Activated CD4-positive, alpha-beta memory T cell treated with anti-CD3 and anti-CD28 coated beads for 36 hours (primary cell): ENCODE measurements at regions not wholly inside any gene's neighbourhood (a gene's known extent, or its start where the extent isn't known, plus 50 kb on each side); places are given as distances from the start of the nearest gene placed in this dataset.

Experiments used
- CTCF ChIA-PET: fragments of 350-600 bp; sonication (Branson Sonifier 250); formaldehyde crosslinking; loops from one replicate; lab custom pipeline; 2021; ENCODE audit warnings: antibody characterized with exemption, inconsistent platforms; lab: Charles Lee
- POLR2A ChIA-PET: fragments of 350-600 bp; sonication (Branson Sonifier 250); formaldehyde crosslinking; loops from one replicate; lab custom pipeline; 2021; ENCODE audit warnings: antibody characterized with exemption; lab: Charles Lee
- DNase-seq: peaks from one replicate; pipeline ENCODE4 v3.0.0-alpha.2; 2020
- H3K27ac Mint-ChIP-seq: one replicate; pipeline ENCODE4 v1.8.0; 2021; ENCODE audit warnings: mixed read lengths
- H3K27me3 Mint-ChIP-seq: one replicate; pipeline ENCODE4 v1.8.0; 2021; ENCODE audit warnings: mixed read lengths
- H3K36me3 Mint-ChIP-seq: one replicate; pipeline ENCODE4 v1.8.0; 2021; ENCODE audit warnings: mixed read lengths
- H3K4me1 Mint-ChIP-seq: one replicate; pipeline ENCODE4 v1.8.0; 2021; ENCODE audit warnings: low read depth, mixed read lengths
- H3K4me3 Mint-ChIP-seq: one replicate; pipeline ENCODE4 v1.8.0; 2021; ENCODE audit warnings: mild to moderate bottlenecking, mixed read lengths
- H3K9me3 Mint-ChIP-seq: one replicate; pipeline ENCODE4 v1.8.0; 2021; ENCODE audit warnings: mixed read lengths
- intact Hi-C: fragments of 100-400 bp; cut with micrococcal nuclease; formaldehyde crosslinking; loops from one replicate; pipeline ENCODE4 v1.15.1; 2023

GRCh38 chrX:20477836-20478524 is 211.3 kb upstream of the RPS6KA3 start:
- ChIA-PET POLR2A (no interaction called here), CTCF (no interaction called here)
- Mint-ChIP-seq H3K4me1 (no peaks in the 10 kb centered on the region), H3K9me3 (no peaks in the 10 kb centered on the region), H3K36me3 (no peaks in the 10 kb centered on the region), H3K27ac (no peak overlapping the region), H3K27me3 (no peaks in the 10 kb centered on the region), H3K4me3 (no peak overlapping the region)
- DNase-seq = no peak
- intact Hi-C loops = no loop called here

- no peak overlapping the region for H3K4me3 Mint-ChIP-seq
- no peak overlapping the region for H3K27ac Mint-ChIP-seq
- no peak for DNase-seq
- POLR2A ChIA-PET = no interaction called here
- H3K9me3 Mint-ChIP-seq = no peaks in the 10 kb centered on the region
- H3K36me3 Mint-ChIP-seq = no peaks in the 10 kb centered on the region
- H3K4me1 Mint-ChIP-seq = no peaks in the 10 kb centered on the region
- intact Hi-C loops = no loop called here
- H3K27me3 Mint-ChIP-seq = no peaks in the 10 kb centered on the region
- CTCF ChIA-PET = no interaction called here
These were observed 210.5 kb upstream of the RPS6KA3 start for GRCh38 chrX:20477219-20477618.

GRCh38 chrX:20472620-20473258 is 206.0 kb upstream of the RPS6KA3 start:
- H3K9me3 Mint-ChIP-seq = no peaks in the 10 kb centered on the region
- ChIA-PET POLR2A (no interaction called here), CTCF (interaction anchor here (1.2 kb wide), 1 partner anchor 57 kb away, joined by 3 read pairs; no protein-coding TSS in a partner anchor)
- intact Hi-C loops = no loop called here
- no peaks in the 10 kb centered on the region for H3K4me1 Mint-ChIP-seq
- H3K27me3 Mint-ChIP-seq = no peaks in the 10 kb centered on the region
- H3K27ac Mint-ChIP-seq = no peak overlapping the region
- no peak for DNase-seq
- no peaks in the 10 kb centered on the region for H3K36me3 Mint-ChIP-seq
- no peak overlapping the region for H3K4me3 Mint-ChIP-seq

GRCh38 chrX:20472148-20472547 is 205.4 kb upstream of the RPS6KA3 start:
- Mint-ChIP-seq H3K4me3 (no peak overlapping the region), H3K36me3 (no peaks in the 10 kb centered on the region), H3K4me1 (no peaks in the 10 kb centered on the region), H3K27me3 (no peaks in the 10 kb centered on the region), H3K9me3 (no peaks in the 10 kb centered on the region), H3K27ac (no peak overlapping the region)
- ChIA-PET CTCF (interaction anchor here (1.2 kb wide), 1 partner anchor 58 kb away, joined by 3 read pairs; no protein-coding TSS in a partner anchor), POLR2A (no interaction called here)
- DNase-seq = no peak
- intact Hi-C loops = no loop called here

GRCh38 chrX:20471483-20471882 is 204.8 kb upstream of the RPS6KA3 start:
- H3K27ac Mint-ChIP-seq = no peak overlapping the region
- CTCF ChIA-PET = interaction anchor here (1.2 kb wide), 1 partner anchor 59 kb away, joined by 3 read pairs; no protein-coding TSS in a partner anchor

GRCh38 chrX:20463296-20464075 is 196.8 kb upstream of the RPS6KA3 start:
- Mint-ChIP-seq H3K27ac (no peak overlapping the region), H3K4me1 (peaks cover 24% of the 10 kb centered on the region), H3K4me3 (no peak overlapping the region), H3K27me3 (no peaks in the 10 kb centered on the region), H3K36me3 (no peaks in the 10 kb centered on the region), H3K9me3 (no peaks in the 10 kb centered on the region)
- intact Hi-C loops = no loop called here
- DNase-seq = no peak
- CTCF ChIA-PET = interaction anchor here (0.6 to 1.2 kb wide), 2 partner anchors 11 to 375 kb away, joined by 3 read pairs; no protein-coding TSS in a partner anchor
- POLR2A ChIA-PET = no interaction called here

More at GRCh38 chrX:20471483-20471882, 204.8 kb upstream of the RPS6KA3 start:
- H3K4me1 Mint-ChIP-seq = no peaks in the 10 kb centered on the region
- DNase-seq = no peak
- H3K27me3 Mint-ChIP-seq = no peaks in the 10 kb centered on the region
- intact Hi-C loops = no loop called here
- no peak overlapping the region for H3K4me3 Mint-ChIP-seq
- POLR2A ChIA-PET = no interaction called here
- H3K36me3 Mint-ChIP-seq = no peaks in the 10 kb centered on the region
- no peaks in the 10 kb centered on the region for H3K9me3 Mint-ChIP-seq

GRCh38 chrX:20461576-20461975 is 194.9 kb upstream of the RPS6KA3 start:
- H3K27ac Mint-ChIP-seq = no peak overlapping the region
- ChIA-PET CTCF (no interaction called here), POLR2A (no interaction called here)
- intact Hi-C loops = no loop called here
- peaks cover under 1% of the 10 kb centered on the region for H3K36me3 Mint-ChIP-seq
- no peak overlapping the region for H3K4me3 Mint-ChIP-seq
- DNase-seq = no peak
- peaks cover 25% of the 10 kb centered on the region for H3K4me1 Mint-ChIP-seq
- no peaks in the 10 kb centered on the region for H3K9me3 Mint-ChIP-seq
- H3K27me3 Mint-ChIP-seq = no peaks in the 10 kb centered on the region

- ChIA-PET POLR2A (no interaction called here), CTCF (no interaction called here)
- no peak overlapping the region for H3K27ac Mint-ChIP-seq
- peaks cover 25% of the 10 kb centered on the region for H3K4me1 Mint-ChIP-seq
- DNase-seq = no peak
- H3K4me3 Mint-ChIP-seq = no peak overlapping the region
- no peaks in the 10 kb centered on the region for H3K27me3 Mint-ChIP-seq
- no peaks in the 10 kb centered on the region for H3K9me3 Mint-ChIP-seq
- peaks cover 1% of the 10 kb centered on the region for H3K36me3 Mint-ChIP-seq
- intact Hi-C loops = no loop called here
These were observed 194.3 kb upstream of the RPS6KA3 start for GRCh38 chrX:20461002-20461401.

GRCh38 chrX:20459410-20460350 is 193.0 kb upstream of the RPS6KA3 start:
- Mint-ChIP-seq H3K9me3 (no peaks in the 10 kb centered on the region), H3K27ac (peak overlapping the region; percentile 23), H3K4me3 (no peak overlapping the region), H3K36me3 (peaks cover 1% of the 10 kb centered on the region), H3K27me3 (no peaks in the 10 kb centered on the region), H3K4me1 (peaks cover 28% of the 10 kb centered on the region)
- ChIA-PET CTCF (no interaction called here), POLR2A (no interaction called here)
- DNase-seq = peak; percentile 9
- intact Hi-C loops = no loop called here

- Mint-ChIP-seq H3K4me1 (peaks cover 43% of the 10 kb centered on the region), H3K4me3 (no peak overlapping the region), H3K36me3 (peaks cover 1% of the 10 kb centered on the region), H3K9me3 (no peaks in the 10 kb centered on the region), H3K27ac (no peak overlapping the region), H3K27me3 (no peaks in the 10 kb centered on the region)
- POLR2A ChIA-PET = no interaction called here
- DNase-seq = no peak
- CTCF ChIA-PET = no interaction called here
- intact Hi-C loops = no loop called here
These were observed 190.3 kb upstream of the RPS6KA3 start for GRCh38 chrX:20456971-20457370.

GRCh38 chrX:20455001-20455400 is 188.3 kb upstream of the RPS6KA3 start:
- DNase-seq = no peak
- Mint-ChIP-seq H3K4me1 (peaks cover 42% of the 10 kb centered on the region), H3K27ac (no peak overlapping the region), H3K9me3 (no peaks in the 10 kb centered on the region), H3K4me3 (no peak overlapping the region), H3K36me3 (peaks cover 1% of the 10 kb centered on the region), H3K27me3 (no peaks in the 10 kb centered on the region)
- CTCF ChIA-PET = interaction anchor here (1.5 kb wide), 1 partner anchor 202 kb away, joined by 4 read pairs; no protein-coding TSS in a partner anchor
- POLR2A ChIA-PET = interaction anchor here (1.1 kb wide), 1 partner anchor 61 kb away, joined by 3 read pairs; no protein-coding TSS in a partner anchor
- intact Hi-C loops = no loop called here
